ENCODE measurements at regions not wholly inside any gene's neighbourhood (a gene's known extent, or its start where the extent isn't known, plus 50 kb on each side); places are given as distances from the start of the nearest gene placed in this dataset.

GRCh38 chr6:112413780-112414179 lies 66.7 kb downstream of the RFPL4B start:
- TF ChIP-seq POLR2A (IDR thresholded peaks at IDR 0.05) (no peak), CTCF (IDR thresholded peaks at IDR 0.05) (no peak)
